ENCODE measurements at regions not wholly inside any gene's neighbourhood (a gene's known extent, or its start where the extent isn't known, plus 50 kb on each side); places are given as distances from the start of the nearest gene placed in this dataset.
"Not testable (repeated sequence)": the region's sequence is repeated elsewhere in the genome, so short reads cannot be mapped to it uniquely, and the experiment has no call there.

- FAIRE-seq; intact Hi-C loops (cut with micrococcal nuclease; ENCODE audit: unreplicated experiment); ATAC-seq; H3K36me3 ChIP-seq (replicated peaks in 1 of 2; ENCODE audit: control insufficient read depth in 1 of 2, insufficient read depth in 2 of 2, low read length in 2 of 2); H3K79me2 ChIP-seq (ENCODE audit: insufficient read depth, low read length); H3K27ac ChIP-seq (ENCODE audit: extremely low read length, insufficient read depth, low read length); H3K9me3 ChIP-seq (ENCODE audit: low read length); DNase-seq (ENCODE audit: low spot score); BruUV-seq (replicated peaks); H3K9ac ChIP-seq (ENCODE audit: insufficient read depth, low read depth, low read length); H3K4me3 ChIP-seq (replicated peaks in 1 of 3; ENCODE audit: insufficient read depth in 1 of 3, low read depth in 2 of 3, low read length in 3 of 3); H3K4me2 ChIP-seq (ENCODE audit: low read depth, low read length); CTCF ChIA-PET (ENCODE audit: low intra/inter-chr PET ratio, low total read pairs); POLR2A ChIA-PET; in situ Hi-C loops (cut with HindIII; ENCODE audit: extremely low pct_ligation_motif_present, low pct_unique_long_range_greater_than_20kb); H4K20me1 ChIP-seq (ENCODE audit: insufficient read depth, low read length); H3K27me3 ChIP-seq (ENCODE audit: control insufficient read depth in 1 of 2, insufficient read depth in 2 of 2, low read length in 2 of 2); H2AFZ ChIP-seq (ENCODE audit: low read length): not testable (repeated sequence)
- peaks cover 20% of the 10 kb centered on the region for H3K4me1 ChIP-seq (ENCODE audit: insufficient read depth, low read length)
- 33% methylated on average over 3 of the region's 3 CpGs for WGBS (ENCODE audit: low lambda C conversion rate)
Observed at GRCh38 chr5:56665117-56665516, 150.2 kb upstream of the MAP3K1 start.

- CTCF ChIA-PET (ENCODE audit: low intra/inter-chr PET ratio, low total read pairs) = no interaction called here
- FAIRE-seq = no peak
Observed at GRCh38 chr5:56664025-56664424, 151.3 kb upstream of the MAP3K1 start.

More at GRCh38 chr5:56664025-56664424, 151.3 kb upstream of the MAP3K1 start:
- TF ChIP-seq, protein P1, sequence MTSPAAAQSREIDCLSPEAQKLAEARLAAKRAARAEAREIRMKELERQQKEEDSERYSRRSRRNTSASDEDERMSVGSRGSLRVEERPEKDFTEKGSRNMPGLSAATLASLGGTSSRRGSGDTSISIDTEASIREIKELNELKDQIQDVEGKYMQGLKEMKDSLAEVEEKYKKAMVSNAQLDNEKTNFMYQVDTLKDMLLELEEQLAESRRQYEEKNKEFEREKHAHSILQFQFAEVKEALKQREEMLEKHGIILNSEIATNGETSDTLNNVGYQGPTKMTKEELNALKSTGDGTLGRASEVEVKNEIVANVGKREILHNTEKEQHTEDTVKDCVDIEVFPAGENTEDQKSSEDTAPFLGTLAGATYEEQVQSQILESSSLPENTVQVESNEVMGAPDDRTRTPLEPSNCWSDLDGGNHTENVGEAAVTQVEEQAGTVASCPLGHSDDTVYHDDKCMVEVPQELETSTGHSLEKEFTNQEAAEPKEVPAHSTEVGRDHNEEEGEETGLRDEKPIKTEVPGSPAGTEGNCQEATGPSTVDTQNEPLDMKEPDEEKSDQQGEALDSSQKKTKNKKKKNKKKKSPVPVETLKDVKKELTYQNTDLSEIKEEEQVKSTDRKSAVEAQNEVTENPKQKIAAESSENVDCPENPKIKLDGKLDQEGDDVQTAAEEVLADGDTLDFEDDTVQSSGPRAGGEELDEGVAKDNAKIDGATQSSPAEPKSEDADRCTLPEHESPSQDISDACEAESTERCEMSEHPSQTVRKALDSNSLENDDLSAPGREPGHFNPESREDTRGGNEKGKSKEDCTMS (CRISPR knock-in tag; conservative IDR thresholded peaks at IDR 0.05) = no peak
- no peak for TF ChIP-seq ZKSCAN8 (CRISPR knock-in tag; IDR thresholded peaks at IDR 0.05; ENCODE audit: borderline replicate concordance)
- TF ChIP-seq HHEX (CRISPR knock-in tag; IDR thresholded peaks at IDR 0.05) = no peak
- peak; percentile 51 to 59; a peak in 3 of 4 replicates for TF ChIP-seq MAFK (conservative IDR thresholded peaks at IDR 0.05 in 1 of 2, IDR thresholded peaks at IDR 0.05 in 1 of 2; ENCODE audit: low read length in 2 of 2)
- TF ChIP-seq ZBTB38 (CRISPR knock-in tag; IDR thresholded peaks at IDR 0.05) = no peak
- TF ChIP-seq ZNF225 (CRISPR knock-in tag; IDR thresholded peaks at IDR 0.05) = no peak
- TF ChIP-seq PAF1 (CRISPR knock-in tag; IDR thresholded peaks at IDR 0.05) = no peak
- TF ChIP-seq JDP2 (CRISPR knock-in tag; IDR thresholded peaks at IDR 0.05; ENCODE audit: borderline replicate concordance) = no peak
- Histone ChIP-seq H3K27me3 (ENCODE audit: control insufficient read depth in 1 of 2, insufficient read depth in 2 of 2, low read length in 2 of 2) (peaks cover 0 to 16% of the 10 kb centered on the region in 2 experiments; a peak in 2 of 5 replicates), H3K4me2 (ENCODE audit: low read depth, low read length) (no peak overlapping the region), H3K4me1 (ENCODE audit: insufficient read depth, low read length) (peaks cover 9% of the 10 kb centered on the region), H4K20me1 (ENCODE audit: insufficient read depth, low read length) (no peaks in the 10 kb centered on the region), H3K27ac (ENCODE audit: extremely low read length, insufficient read depth, low read length) (no peak overlapping the region), H3K9ac (ENCODE audit: insufficient read depth, low read depth, low read length) (no peak overlapping the region), H3K4me3 (replicated peaks in 1 of 3; ENCODE audit: insufficient read depth in 1 of 3, low read depth in 2 of 3, low read length in 3 of 3) (no peak overlapping the region), H3K79me2 (ENCODE audit: insufficient read depth, low read length) (no peaks in the 10 kb centered on the region), H2AFZ (ENCODE audit: low read length) (no peak overlapping the region), H3K9me3 (ENCODE audit: low read length) (no peaks in the 10 kb centered on the region), H3K36me3 (replicated peaks in 1 of 2; ENCODE audit: control insufficient read depth in 1 of 2, insufficient read depth in 2 of 2, low read length in 2 of 2) (no peaks in the 10 kb centered on the region)
- WGBS (ENCODE audit: low lambda C conversion rate) = 27% methylated on average over 1 of the region's 1 CpG
- BruUV-seq (replicated peaks) = no TSS peak
- DNase-seq (ENCODE audit: low spot score) = no peak
- intact Hi-C loops (cut with micrococcal nuclease; ENCODE audit: unreplicated experiment) = no loop called here
- in situ Hi-C loops (cut with HindIII; ENCODE audit: extremely low pct_ligation_motif_present, low pct_unique_long_range_greater_than_20kb) = no loop called here
- POLR2A ChIA-PET = no interaction called here
- no peak for ATAC-seq

All from HepG2 (cell line).